Vagina (tissue), 2 donors: ENCODE measurements at regions not wholly inside any gene's neighbourhood (a gene's known extent, or its start where the extent isn't known, plus 50 kb on each side); places are given as distances from the start of the nearest gene placed in this dataset.

ENCODE experiments used
- CTCF ChIP-seq, 3 experiments: fragments of 450-650 bp in 2 of 3; fragments of 200-600 bp in 1 of 3; sonication (generic) in 1 of 3; IDR thresholded peaks; one replicate each; pipeline ENCODE4 v1.5.1; 2017 to 2019; ENCODE audit warnings: antibody characterized with exemption in 3 of 3, mild to moderate bottlenecking in 2 of 3, moderate library complexity in 2 of 3
- POLR2A ChIP-seq, 2 donors: fragments of 450-650 bp; IDR thresholded peaks; one replicate each; pipeline ENCODE4 v1.6.1; 2017; ENCODE audit warnings: antibody characterized with exemption in 2 of 2, mild to moderate bottlenecking in 2 of 2, moderate library complexity in 2 of 2

- TF ChIP-seq CTCF (IDR thresholded peaks at IDR 0.05), result no peak
- TF ChIP-seq POLR2A (IDR thresholded peaks at IDR 0.05), result no peak
Measured at GRCh38 chr10:121195524-121195910, 344.4 kb downstream of the WDR11 start.
